HL-60/S4 (cell line): ENCODE measurements at regions not wholly inside any gene's neighbourhood (a gene's known extent, or its start where the extent isn't known, plus 50 kb on each side); places are given as distances from the start of the nearest gene placed in this dataset.

ENCODE experiments used
- in situ Hi-C: fragments of 300-500 bp; cut with MboI; formaldehyde crosslinking; loops from 2 replicates; pipeline ENCODE4 v1.14.3; 2022; ENCODE audit warnings: low sequenced_read_pairs

- in situ Hi-C loops = no loop called here
Measured at GRCh38 chr9:86893811-86894490, 53.4 kb downstream of the GAS1 start.

- in situ Hi-C loops = no loop called here
Measured at GRCh38 chr9:86892576-86892975, 54.7 kb downstream of the GAS1 start.

GRCh38 chr9:86891886-86892437 lies 55.3 kb downstream of the GAS1 start:
- in situ Hi-C loops = no loop called here

- in situ Hi-C loops = no loop called here
Measured at GRCh38 chr9:86891091-86891490, 56.2 kb downstream of the GAS1 start.

GRCh38 chr9:86885232-86885631 lies 62.1 kb downstream of the GAS1 start:
- in situ Hi-C loops = no loop called here

- in situ Hi-C loops = no loop called here
Measured at GRCh38 chr9:86876621-86877196, 70.6 kb downstream of the GAS1 start.

- in situ Hi-C loops = no loop called here
Measured at GRCh38 chr9:86868616-86869015, 78.7 kb downstream of the GAS1 start.

- in situ Hi-C loops = no loop called here
Measured at GRCh38 chr9:86867804-86868313, 79.4 kb downstream of the GAS1 start.

GRCh38 chr9:86865952-86866351 lies 81.4 kb downstream of the GAS1 start:
- in situ Hi-C loops = no loop called here

GRCh38 chr9:86860006-86860405 lies 87.3 kb downstream of the GAS1 start:
- in situ Hi-C loops = no loop called here

- in situ Hi-C loops = no loop called here
Measured at GRCh38 chr9:86859056-86859455, 88.2 kb downstream of the GAS1 start.

- in situ Hi-C loops = no loop called here
Measured at GRCh38 chr9:86858009-86858408, 89.3 kb downstream of the GAS1 start.

- in situ Hi-C loops = no loop called here
Measured at GRCh38 chr9:86856259-86856658, 91.0 kb downstream of the GAS1 start.

- in situ Hi-C loops = no loop called here
Measured at GRCh38 chr9:86854898-86855523, 92.3 kb downstream of the GAS1 start.

- in situ Hi-C loops = no loop called here
Measured at GRCh38 chr9:86846656-86847055, 100.7 kb downstream of the GAS1 start.

- in situ Hi-C loops = no loop called here
Measured at GRCh38 chr9:86843206-86843605, 104.1 kb downstream of the GAS1 start.

GRCh38 chr9:86842573-86842972 lies 104.7 kb downstream of the GAS1 start:
- in situ Hi-C loops = no loop called here

GRCh38 chr9:86839522-86839921 lies 107.8 kb downstream of the GAS1 start:
- in situ Hi-C loops = no loop called here

- in situ Hi-C loops = no loop called here
Measured at GRCh38 chr9:86838519-86839497, 108.5 kb downstream of the GAS1 start.

GRCh38 chr9:86837345-86837744 lies 110.0 kb downstream of the GAS1 start:
- in situ Hi-C loops = no loop called here

GRCh38 chr9:86836797-86837196 lies 110.5 kb downstream of the GAS1 start:
- in situ Hi-C loops = no loop called here
